A204.1 (cell line): ENCODE measurements at regions not wholly inside any gene's neighbourhood (a gene's known extent, or its start where the extent isn't known, plus 50 kb on each side); places are given as distances from the start of the nearest gene placed in this dataset.

Experiments used
- FAIRE-seq: peaks from 2 replicates; lab custom pipeline; 2012; peaks lifted over from hg19 to GRCh38; lab: Jason Lieb, UNC

GRCh38 chr10:105352827-105353226, 711.7 kb downstream of the SORCS3 start:
- FAIRE-seq = no peak

DNA sequence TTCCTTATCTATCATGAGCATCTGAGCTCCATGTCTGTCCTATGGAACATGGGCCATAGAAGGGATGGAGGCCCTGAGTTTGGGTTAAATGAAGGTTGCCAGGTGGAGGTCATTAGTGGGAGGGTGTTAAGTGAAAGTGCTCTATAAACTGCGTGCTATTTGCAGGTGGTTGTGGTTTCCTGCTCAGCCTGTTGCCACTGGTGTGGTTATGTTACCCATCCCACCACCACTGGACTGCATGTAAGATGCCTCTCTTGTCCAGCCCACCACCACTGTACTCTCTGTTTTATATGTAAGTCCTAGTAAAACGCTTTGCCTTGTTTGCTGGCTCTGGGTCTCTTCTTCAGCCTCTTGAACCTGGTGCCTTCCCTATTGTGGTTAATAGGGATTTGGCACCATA, 711.2 kb downstream of the SORCS3 start:
- FAIRE-seq = no peak

- FAIRE-seq = no peak
Measured at GRCh38 chr10:105351187-105351586, 710.1 kb downstream of the SORCS3 start.

DNA sequence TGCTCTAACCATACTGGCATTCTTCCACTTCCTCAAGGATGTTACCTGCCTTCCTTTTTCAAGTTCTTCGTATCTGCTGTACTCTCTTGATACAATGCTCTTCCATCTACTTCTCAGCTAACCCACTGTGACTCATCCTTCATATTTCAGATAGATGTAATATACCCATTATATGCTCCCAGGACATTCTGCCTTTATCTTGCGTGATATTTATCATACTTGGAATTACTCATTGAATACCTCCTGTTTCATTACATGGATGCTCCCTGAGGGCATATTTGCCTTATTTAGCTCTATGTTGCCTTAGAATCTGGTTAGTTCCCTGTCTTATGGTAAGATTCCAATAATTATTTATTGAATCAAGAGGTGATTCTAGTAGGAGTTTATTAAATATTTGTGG, 706.4 kb downstream of the SORCS3 start:
- no peak for FAIRE-seq

GRCh38 chr10:105342606-105343005, 701.5 kb downstream of the SORCS3 start:
- no peak for FAIRE-seq

- FAIRE-seq = no peak
Measured at GRCh38 chr10:105339669-105340068, 698.6 kb downstream of the SORCS3 start.

- FAIRE-seq = no peak
Measured at GRCh38 chr10:105328503-105329133, 687.5 kb downstream of the SORCS3 start.
